ENCODE measurements at regions not wholly inside any gene's neighbourhood (a gene's known extent, or its start where the extent isn't known, plus 50 kb on each side); places are given as distances from the start of the nearest gene placed in this dataset.
"Not testable (repeated sequence)": the region's sequence is repeated elsewhere in the genome, so short reads cannot be mapped to it uniquely, and the experiment has no call there.

GRCh38 chr10:28996345-28996744, 292.5 kb upstream of the LYZL1 start:
- no peak for DNase-seq

DNA sequence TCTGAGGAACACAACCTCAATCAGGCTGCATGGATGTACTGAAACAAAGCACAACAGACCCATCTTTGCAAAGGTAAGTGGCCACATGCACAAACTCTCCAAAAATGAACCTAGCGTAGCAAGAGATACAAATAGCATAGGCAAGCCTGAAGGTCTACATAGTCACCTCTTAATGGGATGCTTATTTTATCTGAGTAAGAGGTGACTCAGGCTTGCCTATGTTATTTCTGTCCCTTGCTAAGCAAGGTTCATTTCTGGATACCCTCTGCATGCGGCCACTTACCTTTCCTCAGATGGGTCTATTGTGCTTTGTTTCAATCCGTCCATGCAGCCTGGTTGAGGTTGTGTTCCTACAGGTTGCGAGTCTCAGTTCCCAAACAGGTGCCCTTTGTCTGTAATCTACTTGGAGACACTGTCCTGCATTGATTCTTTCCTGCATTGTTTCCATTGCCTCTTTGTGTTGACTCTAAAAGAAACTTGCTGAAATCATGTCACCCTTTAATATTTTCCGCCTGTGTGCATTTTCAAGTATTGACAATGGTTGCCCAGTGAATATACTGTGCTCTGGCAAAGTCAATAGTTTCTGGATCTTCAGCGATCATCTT, 291.8 kb upstream of the LYZL1 start:
- no peak for DNase-seq

GRCh38 chr10:28997734-28998133, 291.1 kb upstream of the LYZL1 start:
- DNase-seq = no peak

- DNase-seq = no peak
Measured at GRCh38 chr10:29001801-29002200, 287.1 kb upstream of the LYZL1 start.

- DNase-seq = not testable (repeated sequence)
Measured at GRCh38 chr10:29003014-29003413, 285.9 kb upstream of the LYZL1 start.

DNA sequence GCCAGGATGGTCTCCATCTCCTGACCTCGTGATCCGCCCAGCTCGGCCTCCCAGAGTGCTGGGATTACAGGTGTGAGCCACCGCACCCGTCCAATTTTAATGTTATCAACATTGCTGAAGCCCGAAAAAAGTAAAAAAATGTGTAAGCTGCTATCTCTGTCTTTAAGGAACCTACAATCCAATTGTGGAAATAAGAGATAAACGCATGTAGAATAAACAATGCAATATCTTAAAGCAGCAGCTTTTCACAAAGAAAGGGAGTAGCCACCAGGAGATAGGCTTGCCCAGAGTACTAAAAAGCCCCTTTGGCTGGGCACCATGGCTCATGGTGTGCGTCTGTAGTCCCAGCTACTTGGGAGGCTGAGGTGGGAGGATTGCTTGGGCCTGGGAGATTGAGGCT, 282.9 kb upstream of the LYZL1 start:
- DNase-seq = no peak

DNA sequence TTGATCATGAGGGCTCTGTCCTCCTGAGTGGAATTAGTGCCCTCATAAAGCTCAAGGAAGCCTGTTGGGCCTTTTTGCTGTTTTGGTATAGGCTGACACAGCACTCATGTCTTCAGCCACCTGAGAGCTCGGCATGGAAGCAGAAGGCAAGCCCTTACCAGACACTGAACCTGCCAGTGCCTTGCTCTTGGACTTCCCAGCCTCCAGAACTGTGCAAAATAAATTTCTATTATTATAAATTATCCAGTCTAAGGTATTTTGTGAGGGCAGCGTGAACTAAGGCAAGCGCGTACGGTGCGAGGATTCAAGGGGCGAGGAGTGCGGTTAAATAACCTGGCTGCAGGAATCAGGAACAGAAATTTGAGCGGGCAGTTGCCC, 281.5 kb upstream of the LYZL1 start:
- DNase-seq = no peak

- no peak for DNase-seq
Measured at GRCh38 chr10:29007748-29008610, 280.9 kb upstream of the LYZL1 start.

GRCh38 chr10:29009464-29009863, 279.4 kb upstream of the LYZL1 start:
- no peak for DNase-seq

GRCh38 chr10:29011516-29011915, 277.4 kb upstream of the LYZL1 start:
- no peak for DNase-seq

DNA sequence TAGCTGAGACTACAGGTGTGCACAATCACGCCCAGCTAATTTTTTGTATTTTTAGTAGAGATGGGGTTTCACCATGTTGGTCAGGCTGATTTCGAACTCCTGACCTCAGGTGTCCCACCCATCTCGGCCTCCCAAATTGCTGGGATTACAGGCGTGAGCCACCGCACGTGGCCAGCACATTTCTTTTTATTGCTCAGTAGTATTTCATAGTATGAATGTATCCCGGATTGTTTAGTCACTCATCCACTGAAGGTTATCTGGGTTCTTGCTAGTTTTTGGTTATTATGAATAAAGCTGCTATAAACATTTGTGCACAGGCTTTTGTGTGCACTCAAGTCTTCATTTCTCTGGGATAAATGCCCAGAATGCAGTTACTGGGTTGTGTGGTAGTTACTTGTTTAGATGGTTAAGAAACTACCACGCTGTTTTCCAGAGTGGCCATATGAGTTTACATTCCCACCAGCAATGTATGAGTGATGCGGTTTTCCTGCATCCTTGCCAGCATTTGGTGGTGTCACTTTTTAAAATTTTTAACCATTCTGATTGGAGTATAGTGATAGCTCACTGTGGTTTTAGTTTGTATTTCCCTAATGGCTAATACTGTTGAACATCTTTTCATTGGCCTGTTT, 275.8 kb upstream of the LYZL1 start:
- no peak for DNase-seq

- DNase-seq = no peak
Measured at GRCh38 chr10:29021591-29021990, 267.3 kb upstream of the LYZL1 start.

DNA sequence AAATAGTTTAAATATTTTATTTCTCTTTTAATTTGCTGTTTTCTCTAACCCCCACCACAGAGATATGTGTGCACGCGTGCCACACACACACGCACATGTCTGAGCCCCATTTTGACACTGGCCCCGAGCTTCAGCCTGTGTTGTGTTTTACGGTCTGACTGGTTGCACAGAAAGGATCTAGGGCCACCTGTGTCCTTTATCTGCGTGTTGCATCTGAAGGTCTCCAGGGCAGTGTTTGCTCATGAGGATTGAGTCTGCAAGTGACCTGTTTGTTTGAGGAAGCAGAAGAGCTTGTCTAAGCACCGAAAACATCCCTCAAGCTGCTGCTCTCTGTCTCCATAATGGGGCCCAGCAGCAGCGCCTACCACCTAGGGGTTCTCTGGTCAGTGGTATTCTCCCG, 266.4 kb upstream of the LYZL1 start:
- DNase-seq = no peak

DNA sequence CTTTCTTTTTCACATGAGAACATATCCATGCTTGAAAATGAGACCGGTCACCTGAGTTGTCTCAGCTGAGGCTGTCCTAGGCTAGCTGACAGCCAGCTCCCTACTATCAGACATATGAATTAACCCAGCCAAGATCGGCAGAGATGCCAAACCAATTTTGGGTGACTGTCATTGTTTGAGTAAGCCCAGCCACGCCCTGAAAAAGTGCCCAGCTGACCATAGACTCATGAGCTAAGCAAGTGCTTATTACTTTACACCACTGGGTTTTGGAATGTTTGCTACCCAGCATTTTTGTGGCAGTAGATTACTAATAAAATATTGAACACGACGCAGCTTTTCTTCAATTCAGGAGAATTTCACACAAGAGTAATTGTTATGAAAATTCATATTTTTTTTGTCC, 265.2 kb upstream of the LYZL1 start:
- no peak for DNase-seq

GRCh38 chr10:29026065-29026797, 262.6 kb upstream of the LYZL1 start:
- DNase-seq = no peak

- no peak for DNase-seq
Measured at GRCh38 chr10:29026802-29027580, 261.9 kb upstream of the LYZL1 start.

GRCh38 chr10:29028486-29028885, 260.4 kb upstream of the LYZL1 start:
- no peak for DNase-seq

GRCh38 chr10:29030900-29031299, 258.0 kb upstream of the LYZL1 start:
- DNase-seq = no peak

- no peak for DNase-seq
Measured at GRCh38 chr10:29032169-29032568, 256.7 kb upstream of the LYZL1 start.

GRCh38 chr10:29033311-29033940, 255.4 kb upstream of the LYZL1 start:
- no peak for DNase-seq

DNA sequence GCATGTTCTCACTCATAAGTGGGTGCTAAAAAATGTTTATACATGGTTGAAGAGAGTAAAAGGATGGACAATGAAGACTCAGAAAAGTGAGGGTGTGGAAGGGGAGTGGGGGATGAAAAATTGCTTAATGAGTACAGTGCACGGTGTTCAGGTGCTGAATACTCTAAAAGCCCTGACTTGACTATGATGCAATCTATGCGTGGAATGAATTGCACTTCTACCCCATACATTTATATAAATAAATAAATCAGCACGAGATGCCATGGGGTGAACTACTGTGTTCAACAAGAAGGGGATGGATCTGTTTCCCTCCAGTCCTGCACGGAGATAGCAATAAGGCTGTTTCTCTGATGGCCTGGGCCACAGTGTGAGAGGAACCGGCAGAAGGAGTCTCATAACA, 254.3 kb upstream of the LYZL1 start:
- DNase-seq = no peak

DNA sequence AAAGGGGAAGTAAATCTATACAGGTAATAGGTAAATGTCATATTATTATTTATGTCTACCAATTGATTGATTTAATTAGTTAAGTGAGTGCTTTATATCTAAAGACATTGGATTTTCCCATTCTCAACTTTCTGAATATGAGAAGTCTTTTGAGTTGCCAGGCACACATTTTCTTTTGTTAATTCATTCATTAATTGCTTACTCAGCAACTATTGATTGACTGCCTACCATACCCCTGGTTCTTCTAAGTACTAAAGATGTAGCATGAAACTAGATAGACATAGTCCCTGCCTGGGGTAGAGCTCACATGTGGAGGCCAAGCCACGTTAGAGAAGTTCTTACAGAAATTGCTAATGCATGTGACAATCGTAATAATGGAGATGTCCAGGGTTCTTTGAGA, 253.1 kb upstream of the LYZL1 start:
- no peak for DNase-seq

All from KG1 (cell line).